ENCODE measurements at regions not wholly inside any gene's neighbourhood (a gene's known extent, or its start where the extent isn't known, plus 50 kb on each side); places are given as distances from the start of the nearest gene placed in this dataset.

DNA sequence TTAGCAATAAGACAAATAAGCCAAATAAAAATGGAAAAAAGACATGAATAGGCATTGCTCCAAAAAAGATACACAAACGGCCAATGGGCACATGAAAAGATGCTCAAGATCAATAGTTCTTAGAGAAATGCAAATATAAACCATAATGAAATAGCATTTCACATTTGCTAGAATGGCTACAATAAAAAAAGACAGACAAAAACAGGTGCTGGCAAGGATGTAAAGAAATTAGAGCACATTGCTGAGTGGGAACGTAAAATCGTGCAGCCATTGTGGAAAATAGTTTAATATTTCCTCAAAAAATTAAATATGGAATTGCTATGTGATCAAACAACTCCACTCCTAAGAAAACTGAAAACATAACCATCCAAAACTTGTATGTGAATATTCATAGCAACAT is 160.0 kb upstream of the SPATS2L start:
- TF ChIP-seq, protein P1, sequence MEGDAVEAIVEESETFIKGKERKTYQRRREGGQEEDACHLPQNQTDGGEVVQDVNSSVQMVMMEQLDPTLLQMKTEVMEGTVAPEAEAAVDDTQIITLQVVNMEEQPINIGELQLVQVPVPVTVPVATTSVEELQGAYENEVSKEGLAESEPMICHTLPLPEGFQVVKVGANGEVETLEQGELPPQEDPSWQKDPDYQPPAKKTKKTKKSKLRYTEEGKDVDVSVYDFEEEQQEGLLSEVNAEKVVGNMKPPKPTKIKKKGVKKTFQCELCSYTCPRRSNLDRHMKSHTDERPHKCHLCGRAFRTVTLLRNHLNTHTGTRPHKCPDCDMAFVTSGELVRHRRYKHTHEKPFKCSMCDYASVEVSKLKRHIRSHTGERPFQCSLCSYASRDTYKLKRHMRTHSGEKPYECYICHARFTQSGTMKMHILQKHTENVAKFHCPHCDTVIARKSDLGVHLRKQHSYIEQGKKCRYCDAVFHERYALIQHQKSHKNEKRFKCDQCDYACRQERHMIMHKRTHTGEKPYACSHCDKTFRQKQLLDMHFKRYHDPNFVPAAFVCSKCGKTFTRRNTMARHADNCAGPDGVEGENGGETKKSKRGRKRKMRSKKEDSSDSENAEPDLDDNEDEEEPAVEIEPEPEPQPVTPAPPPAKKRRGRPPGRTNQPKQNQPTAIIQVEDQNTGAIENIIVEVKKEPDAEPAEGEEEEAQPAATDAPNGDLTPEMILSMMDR (IDR thresholded peaks at IDR 0.05), result no peak
- no peak for TF ChIP-seq EP300 (IDR thresholded peaks at IDR 0.05)
